ENCODE measurements at regions not wholly inside any gene's neighbourhood (a gene's known extent, or its start where the extent isn't known, plus 50 kb on each side); places are given as distances from the start of the nearest gene placed in this dataset.
"Not testable (repeated sequence)": the region's sequence is repeated elsewhere in the genome, so short reads cannot be mapped to it uniquely, and the experiment has no call there.

GRCh38 chr17:77832180-77832560 lies 126.3 kb upstream of the TNRC6C start:
- DNase-seq = no peak

- no peak for DNase-seq
Measured at GRCh38 chr17:77833769-77834168, 124.7 kb upstream of the TNRC6C start.

- DNase-seq = no peak
Measured at GRCh38 chr17:77834170-77835115, 124.1 kb upstream of the TNRC6C start.

GRCh38 chr17:77836557-77837041 lies 121.9 kb upstream of the TNRC6C start:
- no peak for DNase-seq

GRCh38 chr17:77837072-77837471 lies 121.4 kb upstream of the TNRC6C start:
- not testable (repeated sequence) for DNase-seq

GRCh38 chr17:77837917-77838316 lies 120.6 kb upstream of the TNRC6C start:
- DNase-seq = no peak

- DNase-seq = no peak
Measured at GRCh38 chr17:77838748-77839697, 119.5 kb upstream of the TNRC6C start.

- DNase-seq = no peak
Measured at GRCh38 chr17:77839698-77840512, 118.6 kb upstream of the TNRC6C start.

- DNase-seq = no peak
Measured at GRCh38 chr17:77840513-77841165, 117.9 kb upstream of the TNRC6C start.

GRCh38 chr17:77841742-77842527 lies 116.6 kb upstream of the TNRC6C start:
- no peak for DNase-seq

GRCh38 chr17:77842528-77843147 lies 115.9 kb upstream of the TNRC6C start:
- DNase-seq = no peak

- DNase-seq = not testable (repeated sequence)
Measured at GRCh38 chr17:77843255-77843895, 115.1 kb upstream of the TNRC6C start.

- no peak for DNase-seq
Measured at GRCh38 chr17:77843896-77844295, 114.6 kb upstream of the TNRC6C start.

GRCh38 chr17:77844681-77845080 lies 113.8 kb upstream of the TNRC6C start:
- no peak for DNase-seq

GRCh38 chr17:77845541-77846225 lies 112.8 kb upstream of the TNRC6C start:
- no peak for DNase-seq

- no peak for DNase-seq
Measured at GRCh38 chr17:77846531-77847085, 111.9 kb upstream of the TNRC6C start.

GRCh38 chr17:77847221-77848085 lies 111.0 kb upstream of the TNRC6C start:
- DNase-seq = no peak

GRCh38 chr17:77848257-77848656 lies 110.2 kb upstream of the TNRC6C start:
- DNase-seq = no peak
